Thoracic aorta (tissue), 2 donors: ENCODE measurements at regions not wholly inside any gene's neighbourhood (a gene's known extent, or its start where the extent isn't known, plus 50 kb on each side); places are given as distances from the start of the nearest gene placed in this dataset.
"Not testable (repeated sequence)": the region's sequence is repeated elsewhere in the genome, so short reads cannot be mapped to it uniquely, and the experiment has no call there.

ENCODE experiments used
- ATAC-seq: fragments of 150-250 bp; one replicate; pipeline ENCODE4 v1.8.0; 2017; ENCODE audit warnings: low read depth; ENCODE audit not compliant: insufficient number of reproducible peaks, low FRiP score
- DNase-seq: peaks from one replicate; pipeline ENCODE4 v3.0.0-alpha.2; 2020; ENCODE audit warnings: low spot score
- H3K27ac ChIP-seq, 2 donors: fragments of 200-600 bp; sonication (generic); 1 replicate in 1 of 2; 2 replicates in 1 of 2; pipeline ENCODE4 v1.5.1; 2016; ENCODE audit warnings: mild to moderate bottlenecking in 2 of 2, moderate library complexity in 2 of 2
- H3K27me3 ChIP-seq: fragments of 200-600 bp; sonication (generic); replicated peaks from 2 replicates; pipeline ENCODE4 v1.6.0; 2016; ENCODE audit warnings: mild to moderate bottlenecking; ENCODE audit not compliant: insufficient read depth
- H3K36me3 ChIP-seq: fragments of 200-600 bp; sonication (generic); one replicate; pipeline ENCODE4 v1.5.1; 2016
- H3K4me1 ChIP-seq, 2 donors: fragments of 200-600 bp; sonication (generic); 1 replicate in 1 of 2; 2 replicates in 1 of 2; pipeline versions ENCODE4 v1.5.1 to v1.6.0; 2016; ENCODE audit warnings: low read depth in 2 of 2, mild to moderate bottlenecking in 1 of 2; ENCODE audit not compliant: control insufficient read depth in 1 of 2
- H3K4me3 ChIP-seq: fragments of 200-600 bp; sonication (generic); 2 replicates; pipeline ENCODE4 v1.5.1; 2016; ENCODE audit warnings: mild to moderate bottlenecking
- H3K9me3 ChIP-seq: fragments of 200-600 bp; sonication (generic); 2 replicates; pipeline ENCODE4 v1.5.1; 2016

GRCh38 chr5:34096033-34096432 lies 53.0 kb upstream of the C1QTNF3 start:
- not testable (repeated sequence) for DNase-seq, H3K9me3 ChIP-seq, ATAC-seq, H3K27me3 ChIP-seq, H3K4me1 ChIP-seq, H3K27ac ChIP-seq, H3K36me3 ChIP-seq, H3K4me3 ChIP-seq

GRCh38 chr5:34099891-34100290 lies 56.9 kb upstream of the C1QTNF3 start:
- H3K4me3 ChIP-seq, H3K4me1 ChIP-seq, DNase-seq, H3K27ac ChIP-seq, ATAC-seq, H3K36me3 ChIP-seq, H3K27me3 ChIP-seq, H3K9me3 ChIP-seq: not testable (repeated sequence)

GRCh38 chr5:34101567-34101966 lies 58.6 kb upstream of the C1QTNF3 start:
- not testable (repeated sequence) for H3K4me3 ChIP-seq, H3K4me1 ChIP-seq, H3K27ac ChIP-seq, ATAC-seq, DNase-seq, H3K9me3 ChIP-seq, H3K27me3 ChIP-seq, H3K36me3 ChIP-seq

- H3K27ac ChIP-seq, H3K9me3 ChIP-seq, H3K4me3 ChIP-seq, DNase-seq, H3K4me1 ChIP-seq, H3K27me3 ChIP-seq, ATAC-seq, H3K36me3 ChIP-seq: not testable (repeated sequence)
Observed at GRCh38 chr5:34108897-34109296, 65.9 kb upstream of the C1QTNF3 start.

- not testable (repeated sequence) for H3K27ac ChIP-seq, H3K27me3 ChIP-seq, H3K4me3 ChIP-seq, H3K9me3 ChIP-seq, ATAC-seq, H3K36me3 ChIP-seq, DNase-seq, H3K4me1 ChIP-seq
Observed at GRCh38 chr5:34124280-34124679, 81.3 kb upstream of the C1QTNF3 start.

GRCh38 chr5:34125354-34125753 lies 82.3 kb upstream of the C1QTNF3 start:
- not testable (repeated sequence) for H3K27me3 ChIP-seq, H3K9me3 ChIP-seq, H3K27ac ChIP-seq, DNase-seq, H3K36me3 ChIP-seq, H3K4me3 ChIP-seq, H3K4me1 ChIP-seq, ATAC-seq

GRCh38 chr5:34126741-34127140 lies 83.7 kb upstream of the C1QTNF3 start:
- H3K4me1 ChIP-seq, H3K9me3 ChIP-seq, DNase-seq, H3K27ac ChIP-seq, H3K27me3 ChIP-seq, ATAC-seq, H3K36me3 ChIP-seq, H3K4me3 ChIP-seq: not testable (repeated sequence)

- not testable (repeated sequence) for H3K4me3 ChIP-seq, H3K36me3 ChIP-seq, H3K27ac ChIP-seq, H3K9me3 ChIP-seq, ATAC-seq, H3K4me1 ChIP-seq, H3K27me3 ChIP-seq, DNase-seq
Observed at GRCh38 chr5:34127818-34128217, 84.8 kb upstream of the C1QTNF3 start.

GRCh38 chr5:34128890-34129289 lies 85.9 kb upstream of the C1QTNF3 start:
- not testable (repeated sequence) for H3K4me1 ChIP-seq, DNase-seq, H3K9me3 ChIP-seq, ATAC-seq, H3K27ac ChIP-seq, H3K36me3 ChIP-seq, H3K4me3 ChIP-seq, H3K27me3 ChIP-seq

- H3K27me3 ChIP-seq, H3K36me3 ChIP-seq, H3K27ac ChIP-seq, ATAC-seq, H3K4me3 ChIP-seq, H3K9me3 ChIP-seq, H3K4me1 ChIP-seq, DNase-seq: not testable (repeated sequence)
Observed at GRCh38 chr5:34154988-34155387, 112.0 kb upstream of the C1QTNF3 start.

GRCh38 chr5:34156703-34157414 lies 113.8 kb upstream of the C1QTNF3 start:
- H3K36me3 ChIP-seq, H3K27ac ChIP-seq, DNase-seq, ATAC-seq, H3K27me3 ChIP-seq, H3K4me1 ChIP-seq, H3K9me3 ChIP-seq, H3K4me3 ChIP-seq: not testable (repeated sequence)

GRCh38 chr5:34160904-34161303 lies 117.9 kb upstream of the C1QTNF3 start:
- ATAC-seq, DNase-seq, H3K36me3 ChIP-seq: not testable (repeated sequence)

GRCh38 chr5:34171398-34171797 lies 128.4 kb upstream of the C1QTNF3 start:
- H3K9me3 ChIP-seq, H3K4me3 ChIP-seq, H3K36me3 ChIP-seq, DNase-seq, H3K27me3 ChIP-seq, H3K4me1 ChIP-seq, H3K27ac ChIP-seq, ATAC-seq: not testable (repeated sequence)

More at GRCh38 chr5:34160904-34161303, 117.9 kb upstream of the C1QTNF3 start:
- H3K27me3 ChIP-seq, H3K9me3 ChIP-seq, H3K27ac ChIP-seq, H3K4me3 ChIP-seq, H3K4me1 ChIP-seq: not testable (repeated sequence)
